Spleen (tissue), 11 donors: ENCODE measurements at regions not wholly inside any gene's neighbourhood (a gene's known extent, or its start where the extent isn't known, plus 50 kb on each side); places are given as distances from the start of the nearest gene placed in this dataset.

Experiments used
- DNase-seq: peaks from one replicate; pipeline ENCODE4 v3.0.0-alpha.2; 2020
- H3K27ac ChIP-seq, 8 donors: fragments of 200-600 bp; sonication (generic) in 7 of 8; 1 replicate in 4 of 8; 2 replicates in 4 of 8; pipeline versions ENCODE4 v1.5.0 to v1.8.0; 2016 to 2021; ENCODE audit warnings: inconsistent platforms in 4 of 8, mild to moderate bottlenecking in 4 of 8, moderate library complexity in 1 of 8
- H3K27me3 ChIP-seq, 7 donors: fragments of 200-600 bp; sonication (generic) in 6 of 7; replicated peaks in 1 of 7; 1 replicate in 4 of 7; 2 replicates in 3 of 7; pipeline versions ENCODE4 v1.5.0 to v1.8.0; 2016 to 2021; ENCODE audit warnings: inconsistent platforms in 3 of 7, mild to moderate bottlenecking in 1 of 7
- H3K36me3 ChIP-seq, 6 donors: fragments of 200-600 bp; sonication (generic) in 5 of 6; 1 replicate in 4 of 6; 2 replicates in 2 of 6; pipeline versions ENCODE4 v1.5.0 to v1.8.0; 2016 to 2021; ENCODE audit warnings: inconsistent platforms in 2 of 6
- H3K4me1 ChIP-seq, 6 donors: fragments of 200-600 bp; sonication (generic) in 5 of 6; 1 replicate in 3 of 6; 2 replicates in 3 of 6; pipeline versions ENCODE4 v1.5.0 to v1.8.0; 2016 to 2021; ENCODE audit warnings: inconsistent platforms in 3 of 6
- H3K4me3 ChIP-seq, 8 donors: fragments of 200-600 bp; sonication (generic) in 7 of 8; 1 replicate in 4 of 8; 2 replicates in 4 of 8; pipeline versions ENCODE4 v1.5.0 to v1.8.0; 2016 to 2021; ENCODE audit warnings: inconsistent platforms in 4 of 8, mild to moderate bottlenecking in 4 of 8, moderate library complexity in 2 of 8
- H3K9me3 ChIP-seq, 8 donors: fragments of 200-600 bp; sonication (generic) in 7 of 8; 1 replicate in 4 of 8; 2 replicates in 4 of 8; pipeline versions ENCODE4 v1.5.0 to v1.8.0; 2016 to 2021; ENCODE audit warnings: inconsistent platforms in 4 of 8
- CTCF ChIP-seq, 11 experiments: fragments of 200-600 bp in 7 of 11; fragments of 450-650 bp in 4 of 11; sonication (generic) in 4 of 11; IDR thresholded peaks in 8 of 11; conservative IDR thresholded peaks in 3 of 11; 1 replicate in 7 of 11; 2 replicates in 4 of 11; pipeline versions ENCODE4 v1.4.0 to v1.8.0; 2016 to 2021; ENCODE audit warnings: antibody characterized with exemption in 11 of 11, inconsistent platforms in 4 of 11, mild to moderate bottlenecking in 1 of 11
- POLR2A ChIP-seq, 3 donors: fragments of 450-650 bp; IDR thresholded peaks; one replicate each; pipeline ENCODE4 v1.5.1; 2017; ENCODE audit warnings: antibody characterized with exemption in 3 of 3, mild to moderate bottlenecking in 1 of 3
- POLR2AphosphoS5 ChIP-seq, 3 donors: sonication (generic); formaldehyde crosslinking; IDR thresholded peaks; one replicate each; pipeline ENCODE4 v1.5.1; 2017; ENCODE audit warnings: antibody characterized with exemption in 3 of 3
- WGBS, 5 donors: extraction: QIAGEN DNeasy Blood & Tissue Kit in 3 of 5; methylation state at CpG; one replicate each; pipeline versions ENCODE4 v1.1.5 to v1.1.7; 2013 to 2018; 5-methylcytosine and 5-hydroxymethylcytosine counted together
- intact Hi-C: fragments of 100-400 bp; cut with DNase I; formaldehyde crosslinking; loops from one replicate; pipeline ENCODE4 v1.15.0; 2023; ENCODE audit warnings: low total_unique reads
- donor health status: healthy with polysubstance abuse.
- donor health status: DM: no; HTN: no; CAD: no; lungs with moderate emphysema.
- donor health status: DM: no; HTN: no; CAD: no.
- donor health status: Bipolar disorder and iron deficiency.
- donor health status: healthy.
- donor health status: DM: no; HTN: no; CAD: no.
- donor health status: DM: yes; HTN: yes; CAD: no.

GRCh38 chr5:34550247-34550646, 105.9 kb upstream of the RAI14 start:
- no peaks in the 10 kb centered on the region for H3K27me3 ChIP-seq
- no peak overlapping the region for H3K27ac ChIP-seq
- intact Hi-C loops, result no loop called here
- no peaks in the 10 kb centered on the region for H3K36me3 ChIP-seq
- TF ChIP-seq CTCF (IDR thresholded peaks at IDR 0.05 in 8 of 11, conservative IDR thresholded peaks at IDR 0.05 in 3 of 11), result no peak
- TF ChIP-seq POLR2A (IDR thresholded peaks at IDR 0.05), result no peak
- no peak for TF ChIP-seq POLR2AphosphoS5 (IDR thresholded peaks at IDR 0.05)
- 83 to 96% (median 90%) methylated on average over 2 of the region's 2 CpGs for WGBS, 5 donors
- no peak overlapping the region for H3K4me3 ChIP-seq
- H3K4me1 ChIP-seq, result no peaks in the 10 kb centered on the region
- DNase-seq, result no peak
- peaks cover 0 to 28% (median 18%) of the 10 kb centered on the region in 8 donors for H3K9me3 ChIP-seq

- no peak for TF ChIP-seq POLR2A (IDR thresholded peaks at IDR 0.05)
- TF ChIP-seq POLR2AphosphoS5 (IDR thresholded peaks at IDR 0.05), result no peak
- no peak for TF ChIP-seq CTCF (IDR thresholded peaks at IDR 0.05 in 8 of 11, conservative IDR thresholded peaks at IDR 0.05 in 3 of 11)
- intact Hi-C loops, result no loop called here
These were observed 105.2 kb upstream of the RAI14 start for GRCh38 chr5:34550964-34551363.

GRCh38 chr5:34551911-34552433, 104.2 kb upstream of the RAI14 start:
- 75 to 86% (median 79%) methylated on average over 4 of the region's 4 CpGs for WGBS, 5 donors
- no peaks in the 10 kb centered on the region for H3K27me3 ChIP-seq
- no peak overlapping the region for H3K4me3 ChIP-seq
- intact Hi-C loops, result no loop called here
- TF ChIP-seq POLR2A (IDR thresholded peaks at IDR 0.05), result no peak
- no peak for DNase-seq
- no peaks in the 10 kb centered on the region for H3K36me3 ChIP-seq
- no peaks in the 10 kb centered on the region for H3K4me1 ChIP-seq
- no peak overlapping the region for H3K27ac ChIP-seq
- peaks cover 0 to 14% (median 9%) of the 10 kb centered on the region in 8 donors for H3K9me3 ChIP-seq

More at GRCh38 chr5:34550964-34551363, 105.2 kb upstream of the RAI14 start:
- Histone ChIP-seq H3K4me3 (no peak overlapping the region), H3K4me1 (no peaks in the 10 kb centered on the region), H3K27me3 (no peaks in the 10 kb centered on the region), H3K36me3 (no peaks in the 10 kb centered on the region), H3K27ac (no peak overlapping the region), H3K9me3 (peaks cover 0 to 23% (median 16%) of the 10 kb centered on the region in 8 donors)
- no peak for DNase-seq
- 27 to 65% (median 48%) methylated on average over 3 of the region's 3 CpGs for WGBS, 5 donors

GRCh38 chr5:34552686-34553085, 103.4 kb upstream of the RAI14 start:
- no peaks in the 10 kb centered on the region for H3K36me3 ChIP-seq
- intact Hi-C loops, result no loop called here
- WGBS, 5 donors, result 85 to 98% (median 89%) methylated on average over 3 of the region's 3 CpGs
- DNase-seq, result no peak
- H3K4me3 ChIP-seq, result no peak overlapping the region
- no peaks in the 10 kb centered on the region for H3K4me1 ChIP-seq
- peaks cover 0 to 6% (median 1%) of the 10 kb centered on the region in 8 donors for H3K9me3 ChIP-seq
- no peak overlapping the region for H3K27ac ChIP-seq
- no peak for TF ChIP-seq POLR2A (IDR thresholded peaks at IDR 0.05)
- TF ChIP-seq POLR2AphosphoS5 (IDR thresholded peaks at IDR 0.05), result no peak
- no peak for TF ChIP-seq CTCF (IDR thresholded peaks at IDR 0.05 in 8 of 11, conservative IDR thresholded peaks at IDR 0.05 in 3 of 11)
- no peaks in the 10 kb centered on the region for H3K27me3 ChIP-seq

GRCh38 chr5:34553581-34553980, 102.5 kb upstream of the RAI14 start:
- Histone ChIP-seq H3K36me3 (no peaks in the 10 kb centered on the region), H3K9me3 (no peaks in the 10 kb centered on the region), H3K4me3 (no peak overlapping the region), H3K27me3 (no peaks in the 10 kb centered on the region), H3K27ac (no peak overlapping the region), H3K4me1 (no peaks in the 10 kb centered on the region)
- DNase-seq, result no peak
- WGBS, 5 donors, result 84 to 94% (median 92%) methylated on average over 3 of the region's 3 CpGs
- TF ChIP-seq POLR2AphosphoS5 (IDR thresholded peaks at IDR 0.05), result no peak
- no peak for TF ChIP-seq POLR2A (IDR thresholded peaks at IDR 0.05)
- no peak for TF ChIP-seq CTCF (IDR thresholded peaks at IDR 0.05 in 8 of 11, conservative IDR thresholded peaks at IDR 0.05 in 3 of 11)
- intact Hi-C loops, result no loop called here
